B cell (primary cell): ENCODE measurements at regions not wholly inside any gene's neighbourhood (a gene's known extent, or its start where the extent isn't known, plus 50 kb on each side); places are given as distances from the start of the nearest gene placed in this dataset.

Experiments used
- ATAC-seq: fragments of 200-7000 bp; cut with Tn5 transposase; one replicate; pipeline ENCODE4 v1.10.0; 2021; ENCODE audit warnings: low read depth, mild to moderate bottlenecking, moderate number of reproducible peaks, moderate library complexity
- CTCF ChIA-PET: fragments of 350-600 bp; sonication (Branson Sonifier 250); formaldehyde crosslinking; loops from one replicate; lab custom pipeline; 2021; ENCODE audit warnings: antibody characterized with exemption, inconsistent platforms; lab: Charles Lee
- POLR2A ChIA-PET: fragments of 350-600 bp; sonication (Branson Sonifier 250); formaldehyde crosslinking; loops from one replicate; lab custom pipeline; 2021; ENCODE audit warnings: antibody characterized with exemption; lab: Charles Lee
- DNase-seq: peaks from one replicate; pipeline ENCODE4 v3.0.0; 2013
- H2AFZ ChIP-seq: 2 replicates; pipeline ENCODE4 v1.6.1; 2012; ENCODE audit warnings: mild to moderate bottlenecking, low read depth, low read length; ENCODE audit not compliant: insufficient read depth, poor library complexity, severe bottlenecking
- H3K27ac ChIP-seq, 2 donors: 1 replicate in 1 of 2; 2 replicates in 1 of 2; pipeline ENCODE4 v1.5.1; 2012 to 2013; ENCODE audit warnings: low read length in 2 of 2, mild to moderate bottlenecking in 2 of 2, moderate library complexity in 1 of 2
- H3K27me3 ChIP-seq, 4 experiments: fragments of 200-600 bp in 1 of 4; sonication (generic) in 1 of 4; replicated peaks in 1 of 4; 1 replicate in 2 of 4; 2 replicates in 2 of 4; pipeline versions ENCODE4 v1.6.1 to v1.7.0; 2013 to 2016; ENCODE audit warnings: low read length in 3 of 4, mild to moderate bottlenecking in 2 of 4, mixed read lengths in 1 of 4, moderate library complexity in 1 of 4; ENCODE audit not compliant: insufficient read depth in 4 of 4, control insufficient read depth in 3 of 4; ENCODE audit errors: control extremely low read depth in 1 of 4
- H3K36me3 ChIP-seq, 2 experiments: replicated peaks in 1 of 2; 1 replicate in 1 of 2; 2 replicates in 1 of 2; pipeline versions ENCODE4 v1.6.1 to v1.7.1; 2013; ENCODE audit warnings: low read length in 1 of 2; ENCODE audit not compliant: insufficient read depth in 2 of 2, control insufficient read depth in 1 of 2; ENCODE audit errors: control extremely low read depth in 1 of 2, extremely low read depth in 1 of 2
- H3K4me1 ChIP-seq, 2 donors: fragments of 200-600 bp in 1 of 2; sonication (generic) in 1 of 2; 1 replicate in 1 of 2; 2 replicates in 1 of 2; pipeline versions ENCODE4 v1.5.1 to v1.6.1; 2013 to 2017; ENCODE audit warnings: low read length in 2 of 2; ENCODE audit not compliant: control insufficient read depth in 2 of 2, insufficient read depth in 2 of 2
- H3K4me2 ChIP-seq: replicated peaks from 2 replicates; pipeline ENCODE3; 2012; ENCODE audit warnings: mild to moderate bottlenecking, low read depth, low read length; ENCODE audit not compliant: poor library complexity, severe bottlenecking
- H3K4me3 ChIP-seq, 5 experiments: fragments of 200-600 bp in 1 of 5; sonication (generic) in 1 of 5; 1 replicate in 3 of 5; 2 replicates in 2 of 5; pipeline versions ENCODE4 v1.5.1 to v1.7.0; 2011 to 2016; ENCODE audit warnings: low read length in 4 of 5, mild to moderate bottlenecking in 4 of 5, low read depth in 2 of 5, control low read depth in 1 of 5, moderate library complexity in 1 of 5; ENCODE audit not compliant: insufficient read depth in 1 of 5; ENCODE audit errors: control extremely low read depth in 1 of 5, extremely low read depth in 1 of 5
- H3K79me2 ChIP-seq: fragments of 200-600 bp; sonication (generic); one replicate; pipeline ENCODE4 v1.6.0; 2016; ENCODE audit warnings: low read length; ENCODE audit not compliant: control insufficient read depth, insufficient read depth
- H3K9ac ChIP-seq: fragments of 200-600 bp; sonication (generic); 2 replicates; pipeline ENCODE4 v1.6.1; 2017; ENCODE audit warnings: mild to moderate bottlenecking, low read length, moderate library complexity
- H3K9me3 ChIP-seq, 3 donors: one replicate each; pipeline versions ENCODE4 v1.6.1 to v1.7.1; 2013; ENCODE audit warnings: low read length in 2 of 3; ENCODE audit not compliant: control insufficient read depth in 2 of 3, insufficient read depth in 1 of 3; ENCODE audit errors: control extremely low read depth in 1 of 3
- H4K20me1 ChIP-seq: 2 replicates; pipeline ENCODE4 v1.6.0; 2012; ENCODE audit warnings: mild to moderate bottlenecking, low read length; ENCODE audit not compliant: insufficient read depth, control insufficient read depth, poor library complexity, severe bottlenecking
- H3K27ac Mint-ChIP-seq: one replicate; pipeline ENCODE4 v1.8.0; 2021; ENCODE audit warnings: mixed read lengths
- H3K27me3 Mint-ChIP-seq: one replicate; pipeline ENCODE4 v1.8.0; 2021; ENCODE audit warnings: mixed read lengths
- H3K4me1 Mint-ChIP-seq: one replicate; pipeline ENCODE4 v1.8.0; 2021; ENCODE audit warnings: mixed read lengths
- H3K4me3 Mint-ChIP-seq: one replicate; pipeline ENCODE4 v1.8.0; 2021; ENCODE audit warnings: mixed read lengths
- H3K9me3 Mint-ChIP-seq: one replicate; pipeline ENCODE4 v1.8.0; 2022; ENCODE audit warnings: mixed read lengths; ENCODE audit not compliant: insufficient read depth
- CTCF ChIP-seq: fragments of 200-600 bp; IDR thresholded peaks from one replicate; pipeline ENCODE4 v1.8.0; 2022; ENCODE audit warnings: antibody characterized with exemption, mild to moderate bottlenecking
- EZH2 ChIP-seq: IDR thresholded peaks from 2 replicates; pipeline ENCODE4 v1.6.1; 2012; ENCODE audit warnings: borderline replicate concordance, low read depth, mild to moderate bottlenecking, moderate library complexity, low read length; ENCODE audit not compliant: insufficient read depth, poor library complexity, severe bottlenecking
- WGBS: methylation state at CpG from one replicate; pipeline ENCODE4 v1.1.5; 2013; ENCODE audit warnings: missing lambda C conversion rate; ENCODE audit not compliant: insufficient coverage; 5-methylcytosine and 5-hydroxymethylcytosine counted together
- intact Hi-C: fragments of 100-400 bp; cut with micrococcal nuclease; formaldehyde crosslinking; loops from one replicate; pipeline ENCODE4 v1.10.0; 2022

- intact Hi-C loops: no loop called here
- Mint-ChIP-seq H3K27ac (no peak overlapping the region), H3K4me1 (no peaks in the 10 kb centered on the region), H3K9me3 (no peaks in the 10 kb centered on the region), H3K27me3 (peaks cover 25% of the 10 kb centered on the region), H3K4me3 (no peak overlapping the region)
- no peak overlapping the region for H3K9ac ChIP-seq
- DNase-seq: no peak
- H3K4me2 ChIP-seq: no peak overlapping the region
- no peak overlapping the region for H3K27ac ChIP-seq
- H3K36me3 ChIP-seq: no peaks in the 10 kb centered on the region
- no peak overlapping the region for H2AFZ ChIP-seq
- no peak for ATAC-seq
- no peaks in the 10 kb centered on the region for H3K9me3 ChIP-seq
- H3K4me3 ChIP-seq: no peak overlapping the region
- H3K79me2 ChIP-seq: no peaks in the 10 kb centered on the region
- no peak for TF ChIP-seq EZH2
- TF ChIP-seq CTCF: no peak
- H3K4me1 ChIP-seq: no peaks in the 10 kb centered on the region
- ChIA-PET CTCF (no interaction called here), POLR2A (no interaction called here)
- H4K20me1 ChIP-seq: no peaks in the 10 kb centered on the region
- WGBS: no CpG with 5 or more reads among the region's 2 CpGs
- H3K27me3 ChIP-seq: peaks cover 0 to 3% (median 0%) of the 10 kb centered on the region in 4 experiments
Measured at GRCh38 chr10:7071421-7071820, 339.4 kb downstream of the SFMBT2 start.

- DNase-seq: no peak
- intact Hi-C loops: no loop called here
- H3K27me3 ChIP-seq: peaks cover 0 to 3% (median 0%) of the 10 kb centered on the region in 4 experiments
- no peaks in the 10 kb centered on the region for H3K9me3 Mint-ChIP-seq
- peaks cover 0 to 3% of the 10 kb centered on the region in 2 donors for H3K4me1 ChIP-seq
- ChIA-PET POLR2A (no interaction called here), CTCF (no interaction called here)
- peaks cover 22% of the 10 kb centered on the region for H3K27me3 Mint-ChIP-seq
- no peak overlapping the region for H3K27ac Mint-ChIP-seq
- H3K4me1 Mint-ChIP-seq: peaks cover 2% of the 10 kb centered on the region
- no peak overlapping the region for H3K4me3 ChIP-seq
- H3K9me3 ChIP-seq: no peaks in the 10 kb centered on the region
- no peaks in the 10 kb centered on the region for H3K36me3 ChIP-seq
- no peak overlapping the region for H3K4me2 ChIP-seq
- H3K9ac ChIP-seq: no peak overlapping the region
- no peak for ATAC-seq
- whole genome bisulfite sequencing: no CpG with 5 or more reads among the region's 2 CpGs
- H3K79me2 ChIP-seq: no peaks in the 10 kb centered on the region
- H3K4me3 Mint-ChIP-seq: no peak overlapping the region
- no peak overlapping the region for H2AFZ ChIP-seq
- no peaks in the 10 kb centered on the region for H4K20me1 ChIP-seq
- H3K27ac ChIP-seq: no peak overlapping the region
- no peak for TF ChIP-seq EZH2
- TF ChIP-seq CTCF: no peak
Measured at GRCh38 chr10:7070950-7071349, 339.9 kb downstream of the SFMBT2 start.
